ENCODE measurements at regions not wholly inside any gene's neighbourhood (a gene's known extent, or its start where the extent isn't known, plus 50 kb on each side); places are given as distances from the start of the nearest gene placed in this dataset.

DNA sequence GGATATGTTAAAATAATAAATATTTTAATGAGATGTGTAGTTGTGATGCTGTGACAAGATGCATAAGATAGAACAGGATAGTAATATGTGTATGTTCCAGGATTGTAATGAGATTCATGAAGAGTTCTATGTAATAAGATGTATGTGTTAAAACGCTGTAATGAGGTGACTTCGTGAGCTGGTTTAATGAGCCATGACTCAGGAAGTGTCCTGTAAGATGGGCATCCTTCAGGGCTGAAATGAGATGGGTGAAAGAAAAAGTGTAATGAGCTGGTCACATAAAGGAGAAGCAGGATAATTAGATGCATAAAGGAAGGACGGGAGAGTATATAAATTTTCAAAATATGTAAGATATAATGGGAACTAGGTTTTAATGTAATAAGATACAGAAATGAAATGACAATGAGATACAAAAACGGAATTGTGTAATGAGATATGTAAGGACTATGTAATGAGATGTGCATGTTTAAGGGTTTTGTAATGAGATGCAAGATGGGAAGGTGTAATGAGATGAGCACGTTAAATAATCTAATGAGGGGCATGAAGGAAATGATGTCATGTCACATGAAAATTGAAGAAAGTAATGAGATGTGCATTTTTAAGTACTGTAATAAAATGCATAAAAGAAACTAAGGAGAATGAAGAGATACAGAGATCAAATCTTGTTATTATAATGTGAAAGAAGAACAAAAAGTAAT is 524.8 kb upstream of the STXBP6 start:
- Mint-ChIP-seq H3K4me1 (ENCODE audit: low read depth, unreplicated experiment) (no peaks in the 10 kb centered on the region), H3K4me3 (ENCODE audit: low read depth, unreplicated experiment) (no peak overlapping the region), H3K9me3 (ENCODE audit: low read depth, unreplicated experiment) (peaks cover 10% of the 10 kb centered on the region), H3K27ac (ENCODE audit: unreplicated experiment) (no peak overlapping the region), H3K27me3 (ENCODE audit: unreplicated experiment) (no peaks in the 10 kb centered on the region), H3K36me3 (ENCODE audit: insufficient read depth, unreplicated experiment) (no peaks in the 10 kb centered on the region)
- TF ChIP-seq, protein P1, sequence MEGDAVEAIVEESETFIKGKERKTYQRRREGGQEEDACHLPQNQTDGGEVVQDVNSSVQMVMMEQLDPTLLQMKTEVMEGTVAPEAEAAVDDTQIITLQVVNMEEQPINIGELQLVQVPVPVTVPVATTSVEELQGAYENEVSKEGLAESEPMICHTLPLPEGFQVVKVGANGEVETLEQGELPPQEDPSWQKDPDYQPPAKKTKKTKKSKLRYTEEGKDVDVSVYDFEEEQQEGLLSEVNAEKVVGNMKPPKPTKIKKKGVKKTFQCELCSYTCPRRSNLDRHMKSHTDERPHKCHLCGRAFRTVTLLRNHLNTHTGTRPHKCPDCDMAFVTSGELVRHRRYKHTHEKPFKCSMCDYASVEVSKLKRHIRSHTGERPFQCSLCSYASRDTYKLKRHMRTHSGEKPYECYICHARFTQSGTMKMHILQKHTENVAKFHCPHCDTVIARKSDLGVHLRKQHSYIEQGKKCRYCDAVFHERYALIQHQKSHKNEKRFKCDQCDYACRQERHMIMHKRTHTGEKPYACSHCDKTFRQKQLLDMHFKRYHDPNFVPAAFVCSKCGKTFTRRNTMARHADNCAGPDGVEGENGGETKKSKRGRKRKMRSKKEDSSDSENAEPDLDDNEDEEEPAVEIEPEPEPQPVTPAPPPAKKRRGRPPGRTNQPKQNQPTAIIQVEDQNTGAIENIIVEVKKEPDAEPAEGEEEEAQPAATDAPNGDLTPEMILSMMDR (IDR thresholded peaks at IDR 0.05; ENCODE audit: unreplicated experiment), result no peak
- intact Hi-C loops (cut with micrococcal nuclease; ENCODE audit: unreplicated experiment), result no loop called here
- CTCF ChIA-PET, result no interaction called here
- no TSS peak for BruUV-seq (replicated peaks)
- DNase-seq, result no peak

DNA sequence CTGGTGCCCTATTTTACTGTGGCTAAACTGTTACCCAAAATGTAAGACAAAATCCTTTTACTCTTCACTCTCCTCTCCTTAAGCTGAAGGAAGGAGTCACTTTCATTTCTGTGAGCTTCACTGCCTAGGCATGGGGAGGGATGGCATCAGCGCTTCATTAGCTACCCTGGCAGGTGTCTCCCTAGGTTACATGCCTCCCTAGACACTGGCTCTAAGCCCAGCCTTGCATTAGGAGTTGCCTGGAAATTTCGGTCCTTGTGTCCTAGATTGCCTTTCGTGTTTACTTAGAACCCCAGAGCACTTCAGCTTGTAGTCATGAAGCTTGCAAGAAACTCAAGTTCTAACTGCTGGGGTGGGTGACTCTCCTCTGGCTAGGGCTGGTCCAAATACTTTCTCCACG is 520.5 kb upstream of the STXBP6 start:
- Mint-ChIP-seq H3K4me3 (ENCODE audit: low read depth, unreplicated experiment) (no peak overlapping the region), H3K4me1 (ENCODE audit: low read depth, unreplicated experiment) (no peaks in the 10 kb centered on the region), H3K9me3 (ENCODE audit: low read depth, unreplicated experiment) (peaks cover 24% of the 10 kb centered on the region), H3K27ac (ENCODE audit: unreplicated experiment) (no peak overlapping the region), H3K27me3 (ENCODE audit: unreplicated experiment) (no peaks in the 10 kb centered on the region), H3K36me3 (ENCODE audit: insufficient read depth, unreplicated experiment) (no peaks in the 10 kb centered on the region)
- TF ChIP-seq, protein P1 (IDR thresholded peaks at IDR 0.05; ENCODE audit: unreplicated experiment), result no peak
- no peak for DNase-seq
- CTCF ChIA-PET, result no interaction called here
- intact Hi-C loops (cut with micrococcal nuclease; ENCODE audit: unreplicated experiment), result no loop called here
- no TSS peak for BruUV-seq (replicated peaks)

DNA sequence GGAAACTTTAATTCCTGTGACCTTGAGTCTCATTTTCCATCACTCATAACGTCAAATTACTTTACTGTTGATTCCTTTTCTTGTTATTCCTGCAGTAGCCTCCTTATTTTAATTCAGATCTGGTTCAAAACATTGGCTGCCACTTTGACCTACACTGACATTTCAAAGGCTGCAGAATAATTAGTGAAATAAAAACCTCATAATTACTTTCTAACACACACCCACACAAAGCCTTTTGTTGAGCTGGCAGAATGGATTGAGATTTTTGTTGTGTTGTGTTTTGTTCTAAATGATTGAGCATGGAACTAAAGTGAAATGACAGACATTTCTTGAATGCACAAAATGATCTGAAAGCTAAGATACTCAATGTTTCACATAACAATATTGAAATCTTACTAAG is 507.5 kb upstream of the STXBP6 start:
- Mint-ChIP-seq H3K9me3 (ENCODE audit: low read depth, unreplicated experiment) (peaks cover 12% of the 10 kb centered on the region), H3K27ac (ENCODE audit: unreplicated experiment) (no peak overlapping the region), H3K27me3 (ENCODE audit: unreplicated experiment) (no peaks in the 10 kb centered on the region), H3K4me3 (ENCODE audit: low read depth, unreplicated experiment) (no peak overlapping the region), H3K36me3 (ENCODE audit: insufficient read depth, unreplicated experiment) (no peaks in the 10 kb centered on the region), H3K4me1 (ENCODE audit: low read depth, unreplicated experiment) (no peaks in the 10 kb centered on the region)
- intact Hi-C loops (cut with micrococcal nuclease; ENCODE audit: unreplicated experiment), result no loop called here
- DNase-seq, result no peak
- CTCF ChIA-PET, result no interaction called here
- TF ChIP-seq, protein P1 (IDR thresholded peaks at IDR 0.05; ENCODE audit: unreplicated experiment), result no peak
- no TSS peak for BruUV-seq (replicated peaks)

DNA sequence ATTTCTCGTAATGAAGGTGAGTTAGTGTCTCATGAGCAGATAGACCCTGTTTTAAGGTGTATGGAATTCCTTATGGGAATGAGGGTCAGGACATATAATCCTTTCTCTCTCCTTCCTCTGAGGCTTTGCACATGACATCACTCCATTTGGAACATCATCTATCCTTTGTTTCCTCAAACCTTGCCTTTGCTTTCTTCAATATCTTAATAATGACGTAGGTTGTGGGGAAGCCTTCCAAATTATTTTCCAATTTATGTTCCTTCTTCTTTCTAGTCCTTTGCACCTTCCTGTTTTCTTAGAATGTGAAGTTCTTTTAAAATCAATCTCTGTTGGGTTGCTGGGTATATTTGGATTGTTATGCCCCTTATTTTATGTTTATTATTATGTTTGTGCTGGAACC is 502.9 kb upstream of the STXBP6 start:
- H3K9me3 Mint-ChIP-seq (ENCODE audit: low read depth, unreplicated experiment), result peaks cover 18% of the 10 kb centered on the region
- intact Hi-C loops (cut with micrococcal nuclease; ENCODE audit: unreplicated experiment), result no loop called here
- no peak overlapping the region for H3K4me3 Mint-ChIP-seq (ENCODE audit: low read depth, unreplicated experiment)
- H3K27ac Mint-ChIP-seq (ENCODE audit: unreplicated experiment), result no peak overlapping the region
- TF ChIP-seq, protein P1 (IDR thresholded peaks at IDR 0.05; ENCODE audit: unreplicated experiment), result no peak
- no peaks in the 10 kb centered on the region for H3K4me1 Mint-ChIP-seq (ENCODE audit: low read depth, unreplicated experiment)
- DNase-seq, result no peak
- BruUV-seq (replicated peaks), result no TSS peak
- H3K27me3 Mint-ChIP-seq (ENCODE audit: unreplicated experiment), result no peaks in the 10 kb centered on the region
- no peaks in the 10 kb centered on the region for H3K36me3 Mint-ChIP-seq (ENCODE audit: insufficient read depth, unreplicated experiment)
- CTCF ChIA-PET, result no interaction called here

Data from Calu3 (cell line).